HG03565 (cell line): ENCODE measurements at regions not wholly inside any gene's neighbourhood (a gene's known extent, or its start where the extent isn't known, plus 50 kb on each side); places are given as distances from the start of the nearest gene placed in this dataset.

Experiments
- ATAC-seq: cut with Tn5 transposase; IDR thresholded peaks from one replicate; pipeline ENCODE4 v1.9.1; 2021; ENCODE audit warnings: mild to moderate bottlenecking, moderate library complexity; ENCODE audit not compliant: unreplicated experiment

- ATAC-seq: no peak
Measured at GRCh38 chr18:43570593-43570992, 293.3 kb upstream of the SYT4 start.

GRCh38 chr18:43571078-43571689 lies 293.9 kb upstream of the SYT4 start:
- peak; percentile 35 for ATAC-seq

- peak; percentile 85 for ATAC-seq
Measured at GRCh38 chr18:43572163-43572562, 294.9 kb upstream of the SYT4 start.

GRCh38 chr18:43574974-43575373 lies 297.7 kb upstream of the SYT4 start:
- no peak for ATAC-seq

- no peak for ATAC-seq
Measured at GRCh38 chr18:43578211-43578610, 300.9 kb upstream of the SYT4 start.

- no peak for ATAC-seq
Measured at GRCh38 chr18:43578706-43579105, 301.4 kb upstream of the SYT4 start.

GRCh38 chr18:43581936-43582519 lies 304.7 kb upstream of the SYT4 start:
- ATAC-seq: no peak

GRCh38 chr18:43587538-43588153 lies 310.4 kb upstream of the SYT4 start:
- peak; percentile 80 for ATAC-seq

GRCh38 chr18:43588838-43589237 lies 311.5 kb upstream of the SYT4 start:
- no peak for ATAC-seq

- ATAC-seq: no peak
Measured at GRCh38 chr18:43589611-43590151, 312.4 kb upstream of the SYT4 start.

- ATAC-seq: no peak
Measured at GRCh38 chr18:43590182-43590903, 313.1 kb upstream of the SYT4 start.

GRCh38 chr18:43592269-43592668 lies 315.0 kb upstream of the SYT4 start:
- no peak for ATAC-seq

- ATAC-seq: peak; percentile 79
Measured at GRCh38 chr18:43596105-43596712, 318.9 kb upstream of the SYT4 start.

- ATAC-seq: no peak
Measured at GRCh38 chr18:43601432-43601831, 324.1 kb upstream of the SYT4 start.

GRCh38 chr18:43605224-43605623 lies 327.9 kb upstream of the SYT4 start:
- no peak for ATAC-seq

GRCh38 chr18:43606795-43607194 lies 329.5 kb upstream of the SYT4 start:
- no peak for ATAC-seq

- peak; percentile 70 for ATAC-seq
Measured at GRCh38 chr18:43620936-43621335, 343.6 kb upstream of the SYT4 start.

- no peak for ATAC-seq
Measured at GRCh38 chr18:43622024-43622423, 344.7 kb upstream of the SYT4 start.

GRCh38 chr18:43625582-43625981 lies 348.3 kb upstream of the SYT4 start:
- ATAC-seq: no peak

GRCh38 chr18:43627848-43628530 lies 350.7 kb upstream of the SYT4 start:
- no peak for ATAC-seq

GRCh38 chr18:43634994-43635393 lies 357.7 kb upstream of the SYT4 start:
- ATAC-seq: no peak
